IMR-90 (cell line): ENCODE measurements at regions not wholly inside any gene's neighbourhood (a gene's known extent, or its start where the extent isn't known, plus 50 kb on each side); places are given as distances from the start of the nearest gene placed in this dataset.

Experiments used
- CHD1 ChIP-seq: IDR thresholded peaks from 2 replicates; pipeline ENCODE4 v1.6.1; 2012; ENCODE audit warnings: low read depth, low read length, improper control_type of control experiment
- TF ChIP-seq, protein P1 (sequence below): conservative IDR thresholded peaks from 2 replicates; pipeline ENCODE4 v1.5.1; 2012; ENCODE audit warnings: mild to moderate bottlenecking, low read depth, low read length, improper control_type of control experiment

DNA sequence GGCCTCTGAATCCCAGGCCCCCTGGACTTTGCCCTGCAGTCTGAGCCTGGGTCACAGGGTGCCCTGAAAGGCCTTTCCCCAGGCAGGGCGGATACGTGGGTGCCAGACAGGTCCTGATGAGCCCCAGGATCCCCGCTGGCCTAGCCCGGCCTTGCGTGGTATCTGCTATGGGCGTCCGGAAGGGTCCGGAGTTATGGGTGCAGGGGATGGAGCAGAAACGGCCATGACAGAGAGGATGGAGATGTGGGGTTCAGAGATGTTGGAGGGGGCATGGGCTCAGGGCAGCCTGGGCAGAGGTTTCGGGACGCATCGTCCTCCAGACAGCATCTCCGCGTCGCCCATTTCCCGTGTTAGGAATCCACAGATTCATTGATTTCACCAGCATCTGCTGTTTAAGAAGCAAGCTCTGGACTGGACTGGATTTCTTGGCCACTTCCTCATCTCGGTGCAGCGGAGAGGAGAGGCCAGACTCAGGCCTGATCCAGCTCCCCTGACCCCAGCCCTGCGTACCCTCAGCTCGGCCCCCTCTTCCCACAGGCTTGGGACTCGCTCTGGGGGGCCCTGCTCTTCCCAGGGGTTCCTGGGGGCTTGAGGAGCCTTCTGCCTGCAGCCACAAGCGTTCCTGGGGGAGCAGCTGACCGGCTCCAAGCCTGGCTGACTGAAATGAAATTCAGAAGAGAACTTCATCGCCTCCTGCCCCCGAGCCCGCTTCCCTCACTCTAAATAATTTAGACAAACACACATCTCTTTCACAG is 86.9 kb upstream of the ADRA2C start:
- no peak for TF ChIP-seq CHD1
- TF ChIP-seq, protein P1, sequence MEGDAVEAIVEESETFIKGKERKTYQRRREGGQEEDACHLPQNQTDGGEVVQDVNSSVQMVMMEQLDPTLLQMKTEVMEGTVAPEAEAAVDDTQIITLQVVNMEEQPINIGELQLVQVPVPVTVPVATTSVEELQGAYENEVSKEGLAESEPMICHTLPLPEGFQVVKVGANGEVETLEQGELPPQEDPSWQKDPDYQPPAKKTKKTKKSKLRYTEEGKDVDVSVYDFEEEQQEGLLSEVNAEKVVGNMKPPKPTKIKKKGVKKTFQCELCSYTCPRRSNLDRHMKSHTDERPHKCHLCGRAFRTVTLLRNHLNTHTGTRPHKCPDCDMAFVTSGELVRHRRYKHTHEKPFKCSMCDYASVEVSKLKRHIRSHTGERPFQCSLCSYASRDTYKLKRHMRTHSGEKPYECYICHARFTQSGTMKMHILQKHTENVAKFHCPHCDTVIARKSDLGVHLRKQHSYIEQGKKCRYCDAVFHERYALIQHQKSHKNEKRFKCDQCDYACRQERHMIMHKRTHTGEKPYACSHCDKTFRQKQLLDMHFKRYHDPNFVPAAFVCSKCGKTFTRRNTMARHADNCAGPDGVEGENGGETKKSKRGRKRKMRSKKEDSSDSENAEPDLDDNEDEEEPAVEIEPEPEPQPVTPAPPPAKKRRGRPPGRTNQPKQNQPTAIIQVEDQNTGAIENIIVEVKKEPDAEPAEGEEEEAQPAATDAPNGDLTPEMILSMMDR: no peak
